ENCODE measurements at regions not wholly inside any gene's neighbourhood (a gene's known extent, or its start where the extent isn't known, plus 50 kb on each side); places are given as distances from the start of the nearest gene placed in this dataset.

- H3K27me3 ChIP-seq (ENCODE audit: control insufficient read depth in 4 of 4, insufficient read depth in 4 of 4, low read length in 3 of 4), result peaks cover 0 to 3% (median under 1%) of the 10 kb centered on the region in 4 donors
- no peak for DNase-seq (ENCODE audit: low spot score)
These were observed 262.6 kb downstream of the BUD13 start for GRCh38 chr11:116510166-116510565.

GRCh38 chr11:116509551-116509950 lies 263.2 kb downstream of the BUD13 start:
- no peaks in the 10 kb centered on the region for H3K4me1 ChIP-seq (ENCODE audit: control insufficient read depth in 4 of 4, insufficient read depth in 4 of 4, low read length in 3 of 4)
- WGBS, result 54% methylated on average over 3 of the region's 3 CpGs
- H3K4me3 ChIP-seq (ENCODE audit: low read depth in 1 of 3, low read length in 3 of 3), result no peak overlapping the region
- TF ChIP-seq JUND (IDR thresholded peaks at IDR 0.05) (no peak), YY1 (IDR thresholded peaks at IDR 0.05) (no peak), FOXA1 (IDR thresholded peaks at IDR 0.05) (no peak), RAD21 (IDR thresholded peaks at IDR 0.05) (no peak), TAF1 (conservative IDR thresholded peaks at IDR 0.05) (no peak), GABPA (IDR thresholded peaks at IDR 0.05 in 1 of 2, conservative IDR thresholded peaks at IDR 0.05 in 1 of 2) (no peak), FOXA2 (IDR thresholded peaks at IDR 0.05) (no peak)
- DNase-seq (ENCODE audit: low spot score), result no peak
- H3K27me3 ChIP-seq (ENCODE audit: control insufficient read depth in 4 of 4, insufficient read depth in 4 of 4, low read length in 3 of 4), result peaks cover 0 to 3% (median under 1%) of the 10 kb centered on the region in 4 donors
- no peaks in the 10 kb centered on the region for H3K9me3 ChIP-seq (ENCODE audit: control insufficient read depth in 4 of 4, low read length in 3 of 4)
- H3K9ac ChIP-seq (ENCODE audit: low read depth in 1 of 2, low read length in 2 of 2), result no peak overlapping the region
- no peaks in the 10 kb centered on the region for H3K36me3 ChIP-seq (ENCODE audit: control insufficient read depth in 4 of 4, insufficient read depth in 3 of 4, low read depth in 1 of 4, low read length in 3 of 4)
- H3K27ac ChIP-seq (ENCODE audit: low read depth in 1 of 2, low read length in 2 of 2), result no peak overlapping the region

More at GRCh38 chr11:116510166-116510565, 262.6 kb downstream of the BUD13 start:
- Histone ChIP-seq H3K4me1 (ENCODE audit: control insufficient read depth in 4 of 4, insufficient read depth in 4 of 4, low read length in 3 of 4) (no peaks in the 10 kb centered on the region), H3K9ac (ENCODE audit: low read depth in 1 of 2, low read length in 2 of 2) (no peak overlapping the region), H3K27ac (ENCODE audit: low read depth in 1 of 2, low read length in 2 of 2) (no peak overlapping the region), H3K9me3 (ENCODE audit: control insufficient read depth in 4 of 4, low read length in 3 of 4) (no peaks in the 10 kb centered on the region), H3K36me3 (ENCODE audit: control insufficient read depth in 4 of 4, insufficient read depth in 3 of 4, low read depth in 1 of 4, low read length in 3 of 4) (no peaks in the 10 kb centered on the region), H3K4me3 (ENCODE audit: low read depth in 1 of 3, low read length in 3 of 3) (no peak overlapping the region)
- whole genome bisulfite sequencing, result 71% methylated on average over 4 of the region's 4 CpGs
- TF ChIP-seq GABPA (IDR thresholded peaks at IDR 0.05 in 1 of 2, conservative IDR thresholded peaks at IDR 0.05 in 1 of 2), result no peak
- TF ChIP-seq FOXA1 (IDR thresholded peaks at IDR 0.05), result no peak
- no peak for TF ChIP-seq EGR1 (IDR thresholded peaks at IDR 0.05; ENCODE audit: low read depth in 2 of 2)
- no peak for TF ChIP-seq FOXA2 (IDR thresholded peaks at IDR 0.05)

GRCh38 chr11:116507849-116508695 lies 264.7 kb downstream of the BUD13 start:
- no peaks in the 10 kb centered on the region for H3K4me1 ChIP-seq (ENCODE audit: control insufficient read depth in 4 of 4, insufficient read depth in 4 of 4, low read length in 3 of 4)
- 66% methylated on average over 8 of the region's 8 CpGs for WGBS
- no peaks in the 10 kb centered on the region for H3K36me3 ChIP-seq (ENCODE audit: control insufficient read depth in 4 of 4, insufficient read depth in 3 of 4, low read depth in 1 of 4, low read length in 3 of 4)
- TF ChIP-seq NR2F2 (IDR thresholded peaks at IDR 0.05), result no peak
- TF ChIP-seq GABPA (IDR thresholded peaks at IDR 0.05 in 1 of 2, conservative IDR thresholded peaks at IDR 0.05 in 1 of 2), result no peak
- no peak for TF ChIP-seq RAD21 (IDR thresholded peaks at IDR 0.05)
- no peak for TF ChIP-seq FOXA2 (IDR thresholded peaks at IDR 0.05)
- TF ChIP-seq TAF1 (conservative IDR thresholded peaks at IDR 0.05), result no peak
- no peak for TF ChIP-seq HNF4A (conservative IDR thresholded peaks at IDR 0.05)
- no peak for TF ChIP-seq JUND (IDR thresholded peaks at IDR 0.05)
- TF ChIP-seq FOXA1 (IDR thresholded peaks at IDR 0.05), result no peak
- no peak for TF ChIP-seq MAX (IDR thresholded peaks at IDR 0.05)
- no peak for TF ChIP-seq REST (IDR thresholded peaks at IDR 0.05)
- TF ChIP-seq RXRA (IDR thresholded peaks at IDR 0.05), result no peak
- no peak for TF ChIP-seq SP1 (IDR thresholded peaks at IDR 0.05)
- no peak for TF ChIP-seq ATF3 (IDR thresholded peaks at IDR 0.05)
- no peak for TF ChIP-seq ZBTB33 (IDR thresholded peaks at IDR 0.05)
- no peak for TF ChIP-seq HNF4G (IDR thresholded peaks at IDR 0.05)
- no peak overlapping the region for H3K27ac ChIP-seq (ENCODE audit: low read depth in 1 of 2, low read length in 2 of 2)
- H3K9ac ChIP-seq (ENCODE audit: low read depth in 1 of 2, low read length in 2 of 2), result no peak overlapping the region
- H3K4me3 ChIP-seq (ENCODE audit: low read depth in 1 of 3, low read length in 3 of 3), result no peak overlapping the region
- no peaks in the 10 kb centered on the region for H3K9me3 ChIP-seq (ENCODE audit: control insufficient read depth in 4 of 4, low read length in 3 of 4)
- DNase-seq (ENCODE audit: low spot score), result no peak
- peaks cover 0 to 3% (median under 1%) of the 10 kb centered on the region in 4 donors for H3K27me3 ChIP-seq (ENCODE audit: control insufficient read depth in 4 of 4, insufficient read depth in 4 of 4, low read length in 3 of 4)
